Heart left ventricle (tissue), 16 donors: ENCODE measurements at regions not wholly inside any gene's neighbourhood (a gene's known extent, or its start where the extent isn't known, plus 50 kb on each side); places are given as distances from the start of the nearest gene placed in this dataset.

Experiments used
- ATAC-seq, 4 donors: fragments of 200-7000 bp; cut with Tn5 transposase; one replicate each; pipeline ENCODE4 v1.9.1; 2020 to 2022; ENCODE audit warnings: moderate library complexity in 4 of 4, mild to moderate bottlenecking in 3 of 4, moderate number of reproducible peaks in 1 of 4
- DNase-seq, 5 donors: peaks; one replicate each; pipeline ENCODE4 v3.0.0-alpha.2; 2020
- H3K27ac ChIP-seq, 12 donors: fragments of 200-600 bp; sonication (generic) in 4 of 12; one replicate each; pipeline versions ENCODE4 v1.5.0 to v1.8.0; 2016 to 2022; ENCODE audit warnings: mild to moderate bottlenecking in 2 of 12
- H3K27me3 ChIP-seq, 9 donors: fragments of 200-600 bp; sonication (generic) in 2 of 9; one replicate each; pipeline versions ENCODE4 v1.5.1 to v1.8.0; 2016 to 2022; ENCODE audit warnings: mild to moderate bottlenecking in 3 of 9
- H3K36me3 ChIP-seq, 9 donors: fragments of 200-600 bp; sonication (generic) in 2 of 9; one replicate each; pipeline versions ENCODE4 v1.5.0 to v1.8.0; 2018 to 2022; ENCODE audit warnings: mild to moderate bottlenecking in 2 of 9
- H3K4me1 ChIP-seq, 12 donors: fragments of 200-600 bp; sonication (generic) in 4 of 12; one replicate each; pipeline versions ENCODE4 v1.5.0 to v1.8.0; 2016 to 2022; ENCODE audit warnings: mild to moderate bottlenecking in 3 of 12
- H3K4me3 ChIP-seq, 12 donors: fragments of 200-600 bp; sonication (generic) in 4 of 12; one replicate each; pipeline versions ENCODE4 v1.5.0 to v1.8.0; 2017 to 2022; ENCODE audit warnings: mild to moderate bottlenecking in 9 of 12, moderate library complexity in 4 of 12
- H3K9me3 ChIP-seq, 12 donors: fragments of 200-600 bp; sonication (generic) in 4 of 12; one replicate each; pipeline versions ENCODE4 v1.5.0 to v1.8.0; 2016 to 2022; ENCODE audit warnings: mild to moderate bottlenecking in 1 of 12
- CTCF ChIP-seq, 12 donors: fragments of 200-600 bp; sonication (generic) in 4 of 12; IDR thresholded peaks; one replicate each; pipeline versions ENCODE4 v1.5.0 to v1.8.0; 2018 to 2022; ENCODE audit warnings: antibody characterized with exemption in 12 of 12, mild to moderate bottlenecking in 5 of 12
- POLR2A ChIP-seq, 2 donors: fragments of 450-650 bp; IDR thresholded peaks; one replicate each; pipeline ENCODE4 v1.6.1; 2017; ENCODE audit warnings: antibody characterized with exemption in 2 of 2, mild to moderate bottlenecking in 2 of 2, moderate library complexity in 2 of 2
- WGBS, 4 donors: extraction: QIAGEN DNeasy Blood & Tissue Kit in 2 of 4; methylation state at CpG; one replicate each; pipeline versions ENCODE4 v1.1.5 to v1.1.7; 2013 to 2018; 5-methylcytosine and 5-hydroxymethylcytosine counted together
- intact Hi-C, 10 donors: fragments of 100-400 bp; cut with DNase I; formaldehyde crosslinking; loops; one replicate each; pipeline versions ENCODE4 v1.11.1 to v1.14.2; 2022
- donor health status: ischemic (EF 13 %, LVEDD 7.1; RV severe dilation, severe dysfunction).
- donor health status: healthy with polysubstance abuse.
- donor health status: DM: no; HTN: yes; CAD: no.
- donor health status: DM: no; HTN: no; CAD: no.
- donor health status: ischemic (EF 25% LVEDD 6.9; RV normal size, moderate dysfunction).
- donor health status: ischemic (EF 25% LVEDD 5.7; RV mildly dilated, moderate dysfunction).
- donor health status: healthy.
- donor health status: DM: yes; HTN: yes; CAD: no.
- donor health status: ischemic (EF 35%, LVEDD 5.7; RV mildly dilated, moderate dysfunction).
- donor health status: nonischemic (EF 11% LVEDD 7.7; RV severe dilation, severe dysfunction).
- donor health status: DM: yes; HTN: yes; CAD: no.
- donor health status: PGD.
- donor health status: ischemic (EF 29% LVEDD 5.4; RV normal size, mild dysfunction).
- donor health status: nonischemic (EF 23%, LVEDD 6.1; RV moderate dilation, normal function).

- TF ChIP-seq POLR2A (IDR thresholded peaks at IDR 0.05), result no peak
- no peak for TF ChIP-seq CTCF (IDR thresholded peaks at IDR 0.05)
- H3K4me3 ChIP-seq, result no peak overlapping the region
- intact Hi-C loops, result no loop called here
- ATAC-seq (peak; percentile 51 to 77 (median 63)), DNase-seq (peak in 1 of 5 donors; percentile 46)
- H3K9me3 ChIP-seq, result no peaks in the 10 kb centered on the region
- H3K27ac ChIP-seq, result peak overlapping the region in 8 of 12 donors; percentile 20 to 63 (median 42)
- no peaks in the 10 kb centered on the region for H3K36me3 ChIP-seq
- H3K27me3 ChIP-seq, result no peaks in the 10 kb centered on the region
- H3K4me1 ChIP-seq, result peaks cover 0 to 10% (median 0%) of the 10 kb centered on the region in 12 donors
- 47 to 54% (median 49%) methylated on average over 10 of the region's 10 CpGs for WGBS, 4 donors
Measured at GRCh38 chr3:170740726-170741591, 129.0 kb downstream of the RPL22L1 start.

- peaks cover 0 to 10% (median 0%) of the 10 kb centered on the region in 12 donors for H3K4me1 ChIP-seq
- no peaks in the 10 kb centered on the region for H3K36me3 ChIP-seq
- 81 to 93% (median 88%) methylated on average over 3 of the region's 3 CpGs for WGBS, 4 donors
- H3K9me3 ChIP-seq, result no peaks in the 10 kb centered on the region
- H3K27ac ChIP-seq, result peak overlapping the region in 3 of 12 donors; percentile 30 to 63 (median 52)
- no peaks in the 10 kb centered on the region for H3K27me3 ChIP-seq
- no peak for ATAC-seq
- DNase-seq, result no peak
- intact Hi-C loops, result no loop called here
- H3K4me3 ChIP-seq, result no peak overlapping the region
- TF ChIP-seq CTCF (IDR thresholded peaks at IDR 0.05) (no peak), POLR2A (IDR thresholded peaks at IDR 0.05) (no peak)
Measured at GRCh38 chr3:170740285-170740684, 129.7 kb downstream of the RPL22L1 start.

GRCh38 chr3:170739410-170739809 is 130.6 kb downstream of the RPL22L1 start:
- intact Hi-C loops, result no loop called here
- H3K27me3 ChIP-seq, result no peaks in the 10 kb centered on the region
- H3K27ac ChIP-seq, result no peak overlapping the region
- peaks cover 0 to 10% (median 0%) of the 10 kb centered on the region in 12 donors for H3K4me1 ChIP-seq
- TF ChIP-seq POLR2A (IDR thresholded peaks at IDR 0.05) (no peak), CTCF (IDR thresholded peaks at IDR 0.05) (no peak)
- H3K4me3 ChIP-seq, result no peak overlapping the region
- WGBS, 4 donors, result 88 to 92% (median 90%) methylated on average over 4 of the region's 4 CpGs
- DNase-seq (no peak), ATAC-seq (no peak)
- no peaks in the 10 kb centered on the region for H3K9me3 ChIP-seq
- H3K36me3 ChIP-seq, result no peaks in the 10 kb centered on the region

GRCh38 chr3:170738766-170739165 is 131.2 kb downstream of the RPL22L1 start:
- WGBS, 4 donors, result 82 to 87% (median 84%) methylated on average over 3 of the region's 3 CpGs
- intact Hi-C loops, result no loop called here
- Histone ChIP-seq H3K27ac (no peak overlapping the region), H3K4me3 (no peak overlapping the region), H3K27me3 (no peaks in the 10 kb centered on the region), H3K36me3 (no peaks in the 10 kb centered on the region), H3K4me1 (peaks cover 0 to 10% (median 0%) of the 10 kb centered on the region in 12 donors), H3K9me3 (no peaks in the 10 kb centered on the region)
- no peak for ATAC-seq
- no peak for DNase-seq
- TF ChIP-seq POLR2A (IDR thresholded peaks at IDR 0.05) (no peak), CTCF (IDR thresholded peaks at IDR 0.05) (no peak)
